ENCODE measurements at regions not wholly inside any gene's neighbourhood (a gene's known extent, or its start where the extent isn't known, plus 50 kb on each side); places are given as distances from the start of the nearest gene placed in this dataset.

DNA sequence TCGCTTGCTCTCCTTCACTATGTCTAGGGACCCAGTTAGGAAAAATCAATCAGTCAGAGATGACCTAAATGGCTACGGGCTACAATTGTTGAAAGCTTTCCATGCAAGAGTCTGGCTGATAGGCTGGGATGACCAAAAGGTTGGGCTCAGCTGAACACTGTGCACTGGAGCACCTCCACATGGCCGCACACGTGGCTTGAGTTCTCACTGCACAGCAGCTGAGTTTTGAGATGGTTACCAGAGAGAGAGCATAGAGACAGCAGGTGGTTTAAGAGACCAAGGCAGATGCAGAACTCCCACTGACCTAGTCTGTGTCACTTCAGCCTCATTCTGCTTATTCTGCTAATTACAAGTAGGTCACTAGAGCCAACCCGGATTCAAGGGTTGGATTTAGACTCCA lies 2354.8 kb upstream of the C9orf72 start:
- TF ChIP-seq, protein P1, sequence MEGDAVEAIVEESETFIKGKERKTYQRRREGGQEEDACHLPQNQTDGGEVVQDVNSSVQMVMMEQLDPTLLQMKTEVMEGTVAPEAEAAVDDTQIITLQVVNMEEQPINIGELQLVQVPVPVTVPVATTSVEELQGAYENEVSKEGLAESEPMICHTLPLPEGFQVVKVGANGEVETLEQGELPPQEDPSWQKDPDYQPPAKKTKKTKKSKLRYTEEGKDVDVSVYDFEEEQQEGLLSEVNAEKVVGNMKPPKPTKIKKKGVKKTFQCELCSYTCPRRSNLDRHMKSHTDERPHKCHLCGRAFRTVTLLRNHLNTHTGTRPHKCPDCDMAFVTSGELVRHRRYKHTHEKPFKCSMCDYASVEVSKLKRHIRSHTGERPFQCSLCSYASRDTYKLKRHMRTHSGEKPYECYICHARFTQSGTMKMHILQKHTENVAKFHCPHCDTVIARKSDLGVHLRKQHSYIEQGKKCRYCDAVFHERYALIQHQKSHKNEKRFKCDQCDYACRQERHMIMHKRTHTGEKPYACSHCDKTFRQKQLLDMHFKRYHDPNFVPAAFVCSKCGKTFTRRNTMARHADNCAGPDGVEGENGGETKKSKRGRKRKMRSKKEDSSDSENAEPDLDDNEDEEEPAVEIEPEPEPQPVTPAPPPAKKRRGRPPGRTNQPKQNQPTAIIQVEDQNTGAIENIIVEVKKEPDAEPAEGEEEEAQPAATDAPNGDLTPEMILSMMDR (IDR thresholded peaks at IDR 0.05) = no peak
- TF ChIP-seq POLR2A (IDR thresholded peaks at IDR 0.05) = no peak

All from right lobe of liver (tissue), 4 donors.